Prostate gland (tissue), 2 donors: ENCODE measurements at regions not wholly inside any gene's neighbourhood (a gene's known extent, or its start where the extent isn't known, plus 50 kb on each side); places are given as distances from the start of the nearest gene placed in this dataset.

Experiments
- DNase-seq: peaks from one replicate; pipeline ENCODE4 v3.0.0-alpha.2; 2019; ENCODE audit warnings: low spot score
- H3K27ac ChIP-seq, 2 donors: fragments of 200-600 bp; sonication (generic); 2 replicates each; pipeline ENCODE4 v1.5.1; 2017 to 2019
- H3K27me3 ChIP-seq: fragments of 200-600 bp; sonication (generic); replicated peaks from 2 replicates; pipeline ENCODE4 v1.5.1; 2019; ENCODE audit not compliant: insufficient read depth
- H3K36me3 ChIP-seq, 2 donors: fragments of 200-600 bp; sonication (generic); 1 replicate in 1 of 2; 2 replicates in 1 of 2; pipeline versions ENCODE4 v1.5.1 to v1.8.1; 2017 to 2019
- H3K4me1 ChIP-seq: fragments of 200-600 bp; sonication (generic); replicated peaks from 2 replicates; pipeline ENCODE4 v1.5.1; 2019
- H3K4me3 ChIP-seq, 2 donors: fragments of 200-600 bp; sonication (generic); 2 replicates each; pipeline ENCODE4 v1.5.1; 2017 to 2019
- H3K9me3 ChIP-seq: fragments of 200-600 bp; sonication (generic); 2 replicates; pipeline ENCODE4 v1.5.1; 2017
- POLR2A ChIP-seq: fragments of 450-650 bp; IDR thresholded peaks from one replicate; pipeline ENCODE4 v1.6.1; 2016; ENCODE audit warnings: antibody characterized with exemption, mild to moderate bottlenecking
- POLR2AphosphoS5 ChIP-seq: sonication (generic); formaldehyde crosslinking; IDR thresholded peaks from one replicate; pipeline ENCODE4 v1.6.1; 2017; ENCODE audit warnings: antibody characterized with exemption
- WGBS: methylation state at CpG from one replicate; pipeline ENCODE4 v1.1.5; 2018; 5-methylcytosine and 5-hydroxymethylcytosine counted together
- intact Hi-C: fragments of 100-400 bp; cut with DNase I; formaldehyde crosslinking; loops from one replicate; pipeline ENCODE4 v1.14.2; 2022
- TF ChIP-seq, protein P1 (sequence below), 4 experiments: fragments of 200-600 bp in 2 of 4; fragments of 450-650 bp in 2 of 4; sonication (generic) in 2 of 4; IDR thresholded peaks; 1 replicate in 3 of 4; 2 replicates in 1 of 4; pipeline ENCODE4 v1.5.1; 2016 to 2019; ENCODE audit warnings: antibody characterized with exemption in 4 of 4, mild to moderate bottlenecking in 2 of 4, moderate library complexity in 2 of 4

DNA sequence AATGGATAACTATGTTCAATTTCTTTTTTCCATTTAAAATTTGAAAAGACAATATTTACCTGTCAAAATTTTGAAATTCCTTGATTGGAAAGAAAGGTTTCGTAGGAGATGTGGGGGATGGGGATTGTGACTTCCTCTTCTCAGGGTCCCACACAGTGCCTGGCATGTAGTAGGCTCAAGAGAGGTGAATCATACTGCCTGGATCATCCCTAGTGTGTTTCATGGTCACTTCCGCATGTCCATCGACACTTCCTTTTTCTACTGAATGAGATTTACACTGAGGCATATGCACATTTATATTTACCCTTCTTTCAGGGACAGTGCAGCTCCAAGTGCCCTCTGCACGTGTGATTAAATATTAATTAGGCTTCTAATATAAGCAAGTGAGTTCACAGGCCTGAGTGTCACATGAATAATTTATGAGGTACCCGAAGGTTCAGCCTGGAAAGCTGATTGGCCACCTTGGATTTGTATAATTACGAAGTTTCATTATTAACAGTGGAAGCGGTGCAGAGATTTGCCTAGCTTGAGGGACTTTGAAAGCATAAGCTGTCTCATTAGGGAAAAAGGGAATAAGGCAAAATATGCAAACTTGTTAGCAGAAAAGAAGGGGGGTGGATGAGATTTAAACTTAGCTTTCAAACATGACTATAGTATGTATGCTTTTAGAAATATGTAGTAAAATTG is 177.5 kb upstream of the MMS22L start:
- no peaks in the 10 kb centered on the region for H3K36me3 ChIP-seq
- no peak overlapping the region for H3K27ac ChIP-seq
- no peaks in the 10 kb centered on the region for H3K4me1 ChIP-seq
- TF ChIP-seq, protein P1, sequence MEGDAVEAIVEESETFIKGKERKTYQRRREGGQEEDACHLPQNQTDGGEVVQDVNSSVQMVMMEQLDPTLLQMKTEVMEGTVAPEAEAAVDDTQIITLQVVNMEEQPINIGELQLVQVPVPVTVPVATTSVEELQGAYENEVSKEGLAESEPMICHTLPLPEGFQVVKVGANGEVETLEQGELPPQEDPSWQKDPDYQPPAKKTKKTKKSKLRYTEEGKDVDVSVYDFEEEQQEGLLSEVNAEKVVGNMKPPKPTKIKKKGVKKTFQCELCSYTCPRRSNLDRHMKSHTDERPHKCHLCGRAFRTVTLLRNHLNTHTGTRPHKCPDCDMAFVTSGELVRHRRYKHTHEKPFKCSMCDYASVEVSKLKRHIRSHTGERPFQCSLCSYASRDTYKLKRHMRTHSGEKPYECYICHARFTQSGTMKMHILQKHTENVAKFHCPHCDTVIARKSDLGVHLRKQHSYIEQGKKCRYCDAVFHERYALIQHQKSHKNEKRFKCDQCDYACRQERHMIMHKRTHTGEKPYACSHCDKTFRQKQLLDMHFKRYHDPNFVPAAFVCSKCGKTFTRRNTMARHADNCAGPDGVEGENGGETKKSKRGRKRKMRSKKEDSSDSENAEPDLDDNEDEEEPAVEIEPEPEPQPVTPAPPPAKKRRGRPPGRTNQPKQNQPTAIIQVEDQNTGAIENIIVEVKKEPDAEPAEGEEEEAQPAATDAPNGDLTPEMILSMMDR (IDR thresholded peaks at IDR 0.05), result no peak
- TF ChIP-seq POLR2AphosphoS5 (no peak), POLR2A (no peak)
- DNase-seq, result no peak
- H3K4me3 ChIP-seq, result no peak overlapping the region
- intact Hi-C loops, result no loop called here
- no peaks in the 10 kb centered on the region for H3K27me3 ChIP-seq
- WGBS, result 82% methylated on average over 7 of the region's 7 CpGs
- no peaks in the 10 kb centered on the region for H3K9me3 ChIP-seq

DNA sequence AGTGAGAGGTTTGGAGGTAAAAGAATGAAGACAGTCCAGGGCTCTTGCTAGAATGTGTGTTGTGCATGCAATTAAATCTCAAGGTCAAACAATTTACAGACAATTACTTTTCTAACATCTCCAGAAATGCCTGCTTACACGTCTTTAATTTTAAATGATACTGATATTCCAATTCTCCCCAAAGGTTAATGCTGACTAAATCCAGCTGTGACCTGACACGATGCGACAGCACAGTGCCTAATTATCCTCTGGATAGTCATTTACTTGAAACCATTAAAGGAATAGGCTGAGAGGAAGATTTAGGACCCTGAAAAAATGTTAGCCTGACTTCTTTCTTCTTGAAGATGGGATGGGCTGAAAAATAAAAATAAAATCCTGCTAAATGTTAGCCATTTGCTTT is 178.2 kb upstream of the MMS22L start:
- no peaks in the 10 kb centered on the region for H3K27me3 ChIP-seq
- H3K27ac ChIP-seq, result no peak overlapping the region
- TF ChIP-seq POLR2A (no peak), POLR2AphosphoS5 (no peak)
- TF ChIP-seq, protein P1 (IDR thresholded peaks at IDR 0.05), result no peak
- H3K9me3 ChIP-seq, result no peaks in the 10 kb centered on the region
- intact Hi-C loops, result no loop called here
- WGBS, result 30% methylated on average over 3 of the region's 3 CpGs
- H3K4me1 ChIP-seq, result no peaks in the 10 kb centered on the region
- no peak for DNase-seq
- no peaks in the 10 kb centered on the region for H3K36me3 ChIP-seq
- no peak overlapping the region for H3K4me3 ChIP-seq

- Histone ChIP-seq H3K36me3 (no peaks in the 10 kb centered on the region), H3K27ac (no peak overlapping the region), H3K4me1 (no peaks in the 10 kb centered on the region), H3K27me3 (no peaks in the 10 kb centered on the region), H3K4me3 (no peak overlapping the region), H3K9me3 (no peaks in the 10 kb centered on the region)
- intact Hi-C loops, result no loop called here
- TF ChIP-seq, protein P1 (IDR thresholded peaks at IDR 0.05), result no peak
- TF ChIP-seq POLR2A (no peak), POLR2AphosphoS5 (no peak)
- WGBS, result 60% methylated on average over 3 of the region's 3 CpGs
- DNase-seq, result no peak
Observed at GRCh38 chr6:97462031-97462430, 179.0 kb upstream of the MMS22L start.

DNA sequence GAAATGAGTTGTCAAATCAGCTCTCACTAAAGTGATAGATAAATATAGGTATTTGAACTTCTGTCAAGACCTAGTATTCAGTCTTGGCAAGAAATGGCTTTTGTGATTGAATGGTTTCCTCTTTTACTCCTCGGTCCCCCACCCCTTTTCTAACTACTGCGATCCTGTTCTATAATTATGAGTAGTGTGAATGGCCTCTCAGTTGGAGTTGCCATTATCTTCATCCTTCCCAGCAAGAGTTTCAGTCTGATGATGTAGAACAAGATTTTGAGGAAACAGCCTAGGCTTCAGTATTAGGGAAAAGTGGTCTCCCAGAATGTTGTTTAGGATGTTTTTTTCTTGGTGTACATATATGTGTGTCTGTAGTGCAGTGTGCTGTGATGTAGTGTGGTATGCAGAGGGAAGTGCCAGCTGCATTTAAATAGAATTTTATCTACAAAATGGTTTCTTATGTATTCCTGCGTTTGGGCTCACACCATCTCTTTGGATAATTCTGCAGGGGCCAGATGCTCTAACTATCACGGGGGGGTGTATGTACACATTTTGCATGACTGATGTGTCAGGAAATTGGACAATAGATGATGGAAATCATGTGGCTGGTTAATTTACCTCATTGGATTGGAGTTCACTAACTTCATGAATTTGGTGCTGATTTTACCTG is 180.1 kb upstream of the MMS22L start:
- no peaks in the 10 kb centered on the region for H3K36me3 ChIP-seq
- 63% methylated on average over 4 of the region's 4 CpGs for WGBS
- no peak overlapping the region for H3K27ac ChIP-seq
- no peaks in the 10 kb centered on the region for H3K9me3 ChIP-seq
- no peaks in the 10 kb centered on the region for H3K4me1 ChIP-seq
- intact Hi-C loops, result no loop called here
- H3K27me3 ChIP-seq, result no peaks in the 10 kb centered on the region
- H3K4me3 ChIP-seq, result no peak overlapping the region
- no peak for DNase-seq
- no peak for TF ChIP-seq POLR2A
- TF ChIP-seq, protein P1 (IDR thresholded peaks at IDR 0.05), result no peak
- TF ChIP-seq POLR2AphosphoS5, result no peak
